Neural progenitor cell (in vitro differentiated cells): ENCODE measurements at regions not wholly inside any gene's neighbourhood (a gene's known extent, or its start where the extent isn't known, plus 50 kb on each side); places are given as distances from the start of the nearest gene placed in this dataset.

Experiments
- CTCF ChIP-seq: fragments of 200-600 bp; sonication (generic); IDR thresholded peaks from 2 replicates; pipeline ENCODE4 v1.5.1; 2017; ENCODE audit warnings: antibody characterized with exemption, mild to moderate bottlenecking
- EZH2 ChIP-seq: fragments of 200-600 bp; sonication (generic); IDR thresholded peaks from 2 replicates; pipeline ENCODE4 v1.6.1; 2017; ENCODE audit warnings: antibody characterized with exemption, mild to moderate bottlenecking, moderate library complexity

GRCh38 chr3:111246967-111247760 is 175.5 kb downstream of the NECTIN3 start:
- TF ChIP-seq EZH2 (no peak), CTCF (no peak)
